SK-N-MC (cell line): ENCODE measurements at regions not wholly inside any gene's neighbourhood (a gene's known extent, or its start where the extent isn't known, plus 50 kb on each side); places are given as distances from the start of the nearest gene placed in this dataset.
"Not testable (repeated sequence)": the region's sequence is repeated elsewhere in the genome, so short reads cannot be mapped to it uniquely, and the experiment has no call there.

Experiments
- EZH2 ChIP-seq: fragments of 200-600 bp; sonication (generic); IDR thresholded peaks from one replicate; pipeline ENCODE4 v1.6.1; 2017; ENCODE audit warnings: antibody characterized with exemption
- FOXP2 ChIP-seq: optimal IDR thresholded peaks from 2 replicates; pipeline ENCODE3; 2011; ENCODE audit warnings: mild to moderate bottlenecking, moderate library complexity; ENCODE audit not compliant: insufficient read depth; ENCODE audit errors: extremely low read length, control extremely low read depth
- POLR2AphosphoS5 ChIP-seq: IDR thresholded peaks from 2 replicates; pipeline ENCODE4 v1.6.1; 2012; ENCODE audit warnings: mild to moderate bottlenecking, low read depth, low read length, borderline replicate concordance

DNA sequence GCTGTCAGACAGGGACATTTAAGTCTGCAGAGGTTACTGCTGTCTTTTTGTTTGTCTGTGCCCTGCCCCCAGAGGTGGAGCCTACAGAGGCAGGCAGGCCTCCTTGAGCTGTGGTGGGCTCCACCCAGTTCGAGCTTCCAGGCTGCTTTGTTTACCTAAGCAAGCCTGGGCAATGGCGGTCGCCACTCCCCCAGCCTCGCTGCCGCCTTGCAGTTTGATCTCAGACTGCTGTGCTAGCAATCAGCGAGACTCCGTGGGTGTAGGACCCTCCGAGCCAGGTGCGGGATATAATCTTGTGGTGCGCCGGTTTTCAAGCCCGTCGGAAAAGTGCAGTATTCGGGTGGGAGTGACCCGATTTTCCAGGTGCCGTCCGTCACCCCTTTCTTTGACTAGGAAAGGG, 468.5 kb upstream of the TLE4 start:
- not testable (repeated sequence) for TF ChIP-seq POLR2AphosphoS5, EZH2, FOXP2
